K562 (cell line): ENCODE measurements at regions not wholly inside any gene's neighbourhood (a gene's known extent, or its start where the extent isn't known, plus 50 kb on each side); places are given as distances from the start of the nearest gene placed in this dataset.

Experiments used
- ATAC-seq: fragments of 200-7000 bp; cut with Tn5 transposase; 3 replicates; pipeline ENCODE4 v1.9.1; 2020; ENCODE audit warnings: moderate library complexity
- BruUV-seq: library from RNA; stranded (reverse); fragments of 400-500 nt; replicated peaks from 2 replicates; lab custom pipeline; 2021; lab: Mats Ljungman, UMichigan
- CTCF ChIA-PET: fragments of 300-600 bp; formaldehyde crosslinking; extraction: SDS; loops from one replicate; lab custom pipeline; 2021; ENCODE audit warnings: low intra/inter-chr PET ratio; lab: Yijun Ruan, JAX
- POLR2A ChIA-PET: fragments of 300-600, 350-650 bp; sonication (Branson Sonifier 250); formaldehyde crosslinking; extraction: SDS; loops from one replicate; lab custom pipeline; 2021; ENCODE audit warnings: antibody characterized with exemption, inconsistent platforms; lab: Yijun Ruan, JAX
- DNase-seq, 4 experiments: peaks; one replicate each; pipeline versions ENCODE4 v3.0.0 to v3.0.0-alpha.2; 2011 to 2018; ENCODE audit warnings: low spot score in 3 of 4, mixed read lengths in 3 of 4; ENCODE audit errors: extremely low read depth in 1 of 4
- FAIRE-seq: peaks from 2 replicates; lab custom pipeline; 2011; peaks lifted over from hg19 to GRCh38; lab: Jason Lieb, UNC
- H2AFZ ChIP-seq: 2 replicates; pipeline ENCODE4 v1.6.0; 2011; ENCODE audit warnings: low read depth, low read length, control low read depth, inconsistent platforms
- H3K27ac ChIP-seq: fragments of 200-600 bp; 3 replicates; pipeline ENCODE4 v1.8.0; 2011; ENCODE audit warnings: low read depth, mild to moderate bottlenecking, control low read depth, inconsistent platforms, low read length, moderate library complexity, mixed read lengths; ENCODE audit errors: extremely low read depth
- H3K27me3 ChIP-seq, 2 experiments: fragments of 300-600 bp in 1 of 2; 2 replicates in 1 of 2; 3 replicates in 1 of 2; pipeline versions ENCODE4 v1.6.0 to v1.8.0; 2011; ENCODE audit warnings: inconsistent platforms in 2 of 2, low read length in 2 of 2, mild to moderate bottlenecking in 1 of 2, mixed read lengths in 1 of 2, moderate library complexity in 1 of 2; ENCODE audit not compliant: control insufficient read depth in 2 of 2, insufficient read depth in 2 of 2
- H3K36me3 ChIP-seq: fragments of 300-600 bp; 3 replicates; pipeline ENCODE4 v1.8.0; 2011; ENCODE audit warnings: mild to moderate bottlenecking, low read length, inconsistent platforms; ENCODE audit not compliant: control insufficient read depth, insufficient read depth
- H3K4me1 ChIP-seq, 2 experiments: fragments of 200-600 bp in 1 of 2; replicated peaks in 1 of 2; 2 replicates in 1 of 2; 3 replicates in 1 of 2; pipeline versions ENCODE4 v1.5.1 to v1.8.0; 2011; ENCODE audit warnings: inconsistent platforms in 2 of 2, low read length in 2 of 2, mild to moderate bottlenecking in 1 of 2, mixed read lengths in 1 of 2, moderate library complexity in 1 of 2; ENCODE audit not compliant: control insufficient read depth in 2 of 2, insufficient read depth in 2 of 2
- H3K4me2 ChIP-seq: 2 replicates; pipeline ENCODE4 v1.6.1; 2011; ENCODE audit warnings: low read length, control low read depth, inconsistent platforms, mixed read lengths; ENCODE audit not compliant: insufficient read depth
- H3K4me3 ChIP-seq: fragments of 200-600 bp; sonication (generic), shearing (Covaris generic); 2 replicates; pipeline ENCODE4 v1.5.1; 2016; ENCODE audit warnings: control low read depth, inconsistent platforms
- H3K79me2 ChIP-seq: fragments of 200-600 bp; 3 replicates; pipeline ENCODE4 v1.8.0; 2011; ENCODE audit warnings: low read length, inconsistent platforms; ENCODE audit not compliant: control insufficient read depth, insufficient read depth
- H3K9ac ChIP-seq, 2 experiments: 2 replicates each; pipeline versions ENCODE4 v1.6.0 to v1.6.1; 2011; ENCODE audit warnings: low read depth in 2 of 2, low read length in 2 of 2, control low read depth in 1 of 2, inconsistent platforms in 1 of 2, mild to moderate bottlenecking in 1 of 2, mixed read lengths in 1 of 2; ENCODE audit not compliant: insufficient read depth in 1 of 2
- H3K9me1 ChIP-seq: one replicate; pipeline ENCODE4 v1.6.0; 2011; ENCODE audit warnings: inconsistent platforms, mild to moderate bottlenecking, low read length, moderate library complexity; ENCODE audit not compliant: control insufficient read depth, insufficient read depth
- H3K9me3 ChIP-seq: replicated peaks from 2 replicates; pipeline ENCODE4 v1.5.1; 2011; ENCODE audit warnings: low read depth, low read length, inconsistent platforms; ENCODE audit not compliant: control insufficient read depth, insufficient read depth
- H4K20me1 ChIP-seq: replicated peaks from 2 replicates; pipeline ENCODE4 v1.6.1; 2011; ENCODE audit warnings: low read length, inconsistent platforms, mixed read lengths; ENCODE audit not compliant: control insufficient read depth, insufficient read depth
- ARID1B ChIP-seq: fragments of 450-650 bp; IDR thresholded peaks from 2 replicates; pipeline ENCODE4 v1.6.1; 2016; ENCODE audit warnings: antibody characterized with exemption, mild to moderate bottlenecking, inconsistent platforms
- CREM ChIP-seq: IDR thresholded peaks from 2 replicates; pipeline ENCODE4 v1.6.1; 2014; ENCODE audit warnings: antibody characterized with exemption, low read depth
- ESRRA ChIP-seq: fragments of 450-650 bp; IDR thresholded peaks from 2 replicates; pipeline ENCODE4 v1.6.1; 2014; ENCODE audit warnings: low read depth, mild to moderate bottlenecking, moderate library complexity, borderline replicate concordance
- GABPB1 ChIP-seq: sonication (generic); formaldehyde crosslinking; IDR thresholded peaks from 2 replicates; pipeline ENCODE4 v1.8.0; 2022; ENCODE audit warnings: mild to moderate bottlenecking, missing genetic modification reagents
- JUND ChIP-seq, 2 experiments: IDR thresholded peaks; 2 replicates in 1 of 2; 3 replicates in 1 of 2; pipeline ENCODE4 v1.6.1; 2011; ENCODE audit warnings: borderline replicate concordance in 2 of 2, low read depth in 2 of 2, low read length in 2 of 2, improper control_type of control experiment in 1 of 2, missing biosample characterization in 1 of 2, missing genetic modification characterization in 1 of 2, missing genetic modification reagents in 1 of 2
- NFXL1 ChIP-seq: fragments of 450-650 bp; formaldehyde crosslinking; IDR thresholded peaks from 2 replicates; pipeline ENCODE4 v1.4.0; 2021; ENCODE audit warnings: mild to moderate bottlenecking
- NONO ChIP-seq, 2 experiments: fragments of 200-400 bp in 1 of 2; fragments of 450-650 bp in 1 of 2; formaldehyde crosslinking in 1 of 2; IDR thresholded peaks; 2 replicates each; pipeline ENCODE4 v1.6.1; 2017; ENCODE audit warnings: low read depth in 2 of 2, mild to moderate bottlenecking in 2 of 2, moderate library complexity in 2 of 2, low read length in 1 of 2
- RHOXF2B ChIP-seq: fragments of 250-450 bp; sonication (Bioruptor Pico); conservative IDR thresholded peaks from 2 replicates; pipeline ENCODE4 v1.5.1; 2021
- SRSF1 ChIP-seq: fragments of 200-400 bp; formaldehyde crosslinking; IDR thresholded peaks from 2 replicates; pipeline ENCODE4 v1.6.1; 2017; ENCODE audit warnings: mild to moderate bottlenecking, low read depth, low read length, moderate library complexity
- TRIM24 ChIP-seq, 2 experiments: fragments of 450-650 bp; IDR thresholded peaks; 2 replicates each; pipeline ENCODE4 v1.6.1; 2016
- WGBS: fragments of 100-300 bp; shearing (Covaris generic); methylation state at CpG from one replicate; pipeline ENCODE4 v1.1.6; 2016; ENCODE audit warnings: low coverage, mixed read lengths; ENCODE audit not compliant: insufficient coverage; ENCODE audit errors: missing lambda C conversion rate; 5-methylcytosine and 5-hydroxymethylcytosine counted together
- in situ Hi-C: fragments of 300-500 bp; cut with MboI; formaldehyde crosslinking; loops from 4 replicates; pipeline ENCODE4 v1.15.0; 2018; ENCODE audit warnings: inconsistent platforms, mixed read lengths
- intact Hi-C: fragments of 100-400 bp; cut with micrococcal nuclease; formaldehyde crosslinking; loops from 2 replicates; pipeline ENCODE4 v1.14.2; 2022
- TF ChIP-seq, protein P1 (sequence below): sonication (generic); formaldehyde crosslinking; IDR thresholded peaks from 2 replicates; pipeline ENCODE4 v1.8.0; 2022; ENCODE audit warnings: mild to moderate bottlenecking, missing genetic modification reagents, borderline replicate concordance
- TF ChIP-seq, protein P2 (sequence below): sonication (generic); IDR thresholded peaks from 2 replicates; pipeline ENCODE4 v1.6.1; 2016

DNA sequence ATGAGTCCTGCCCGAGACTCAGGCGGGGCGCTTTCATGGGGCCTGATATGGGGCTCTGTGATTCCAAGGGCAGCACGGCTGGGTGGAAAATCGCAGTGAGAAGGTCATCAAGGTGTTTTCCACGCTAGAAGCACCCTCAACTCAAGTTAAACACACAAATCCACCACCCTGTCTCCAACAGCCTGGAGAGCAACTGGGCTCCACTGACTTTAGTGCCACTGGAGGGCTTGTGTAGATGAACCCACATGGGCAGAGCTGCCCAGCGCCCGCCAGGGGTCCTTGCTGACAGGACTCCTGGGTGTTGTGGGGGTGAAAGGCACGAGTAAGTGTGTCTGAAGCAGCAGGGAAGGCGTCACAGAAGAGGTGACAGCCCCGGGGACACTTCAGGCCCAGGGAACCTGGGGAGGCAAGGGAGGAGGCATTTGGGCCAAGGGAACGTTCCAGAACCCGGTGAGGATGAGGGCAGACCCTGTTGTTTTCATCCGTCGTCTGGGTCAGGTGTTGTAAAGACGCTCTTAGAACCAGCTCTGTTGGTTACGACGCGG, 51.8 kb upstream of the CTDP1 start (continued):
- TF ChIP-seq, protein P1, sequence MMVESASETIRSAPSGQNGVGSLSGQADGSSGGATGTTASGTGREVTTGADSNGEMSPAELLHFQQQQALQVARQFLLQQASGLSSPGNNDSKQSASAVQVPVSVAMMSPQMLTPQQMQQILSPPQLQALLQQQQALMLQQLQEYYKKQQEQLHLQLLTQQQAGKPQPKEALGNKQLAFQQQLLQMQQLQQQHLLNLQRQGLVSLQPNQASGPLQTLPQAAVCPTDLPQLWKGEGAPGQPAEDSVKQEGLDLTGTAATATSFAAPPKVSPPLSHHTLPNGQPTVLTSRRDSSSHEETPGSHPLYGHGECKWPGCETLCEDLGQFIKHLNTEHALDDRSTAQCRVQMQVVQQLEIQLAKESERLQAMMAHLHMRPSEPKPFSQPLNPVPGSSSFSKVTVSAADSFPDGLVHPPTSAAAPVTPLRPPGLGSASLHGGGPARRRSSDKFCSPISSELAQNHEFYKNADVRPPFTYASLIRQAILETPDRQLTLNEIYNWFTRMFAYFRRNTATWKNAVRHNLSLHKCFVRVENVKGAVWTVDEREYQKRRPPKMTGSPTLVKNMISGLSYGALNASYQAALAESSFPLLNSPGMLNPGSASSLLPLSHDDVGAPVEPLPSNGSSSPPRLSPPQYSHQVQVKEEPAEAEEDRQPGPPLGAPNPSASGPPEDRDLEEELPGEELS, result no peak
- TF ChIP-seq SRSF1, result no peak
- no peak for TF ChIP-seq ESRRA
- no peak for TF ChIP-seq NONO (IDR thresholded peaks at IDR 0.05; ENCODE audit: low read depth in 2 of 2, low read length in 1 of 2)

DNA sequence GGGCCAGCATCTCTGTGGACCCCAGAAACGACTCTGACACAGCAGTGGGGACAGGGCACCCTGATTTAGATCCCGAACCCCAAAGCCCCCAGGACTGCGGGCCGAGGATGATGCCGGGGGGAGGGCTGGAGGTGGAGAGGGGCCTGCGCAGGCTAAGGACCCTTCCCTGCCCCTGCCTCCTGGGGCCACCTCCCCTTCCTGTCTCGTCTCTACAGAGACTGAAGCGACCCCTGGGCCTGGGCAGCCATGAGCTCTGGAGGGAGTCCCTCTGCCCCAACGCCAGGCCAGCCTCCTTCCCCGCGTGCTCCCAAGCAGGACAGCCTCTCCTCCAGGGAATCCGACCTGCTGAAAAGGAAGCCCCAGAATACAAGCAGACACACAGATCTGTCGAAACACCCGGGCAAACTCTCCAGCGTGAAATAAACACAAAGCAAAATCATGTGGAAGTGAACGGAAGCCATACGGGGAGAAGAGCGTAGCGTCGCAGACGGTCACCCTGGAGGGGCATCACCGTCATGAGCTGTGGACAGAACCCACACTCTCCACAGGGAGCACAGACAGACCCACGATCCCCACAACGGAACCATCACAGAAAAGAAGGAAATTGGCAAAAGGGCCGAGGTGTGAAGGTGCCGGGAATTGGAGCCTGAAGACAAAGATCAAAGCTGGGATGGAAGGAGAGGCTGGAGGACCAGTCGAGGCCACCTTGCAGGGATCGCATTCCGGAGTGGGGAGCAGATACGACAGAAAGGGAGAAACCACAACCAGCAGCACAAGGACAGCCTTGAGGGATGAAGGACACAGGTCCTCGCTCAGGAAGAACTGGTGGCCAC, 51.0 kb upstream of the CTDP1 start:
- H3K79me2 ChIP-seq, result no peaks in the 10 kb centered on the region
- in situ Hi-C loops (loop anchor here (5.0 kb wide), 1 partner anchor 81 kb away; no protein-coding TSS in a partner anchor), intact Hi-C loops (loop anchor here (5.0 kb wide), 1 partner anchor 91 kb away; no protein-coding TSS in a partner anchor)
- no peaks in the 10 kb centered on the region for H3K9me3 ChIP-seq
- H3K4me1 ChIP-seq, result peaks cover 6 to 25% of the 10 kb centered on the region in 2 experiments; a peak in 3 of 5 replicates
- H3K4me2 ChIP-seq, result no peak overlapping the region
- TF ChIP-seq GABPB1 (CRISPR knock-in tag), result no peak
- TF ChIP-seq ARID1B, result no peak
- no peak for TF ChIP-seq CREM
- no peak for TF ChIP-seq NFXL1 (CRISPR knock-in tag)
- TF ChIP-seq, protein P2, sequence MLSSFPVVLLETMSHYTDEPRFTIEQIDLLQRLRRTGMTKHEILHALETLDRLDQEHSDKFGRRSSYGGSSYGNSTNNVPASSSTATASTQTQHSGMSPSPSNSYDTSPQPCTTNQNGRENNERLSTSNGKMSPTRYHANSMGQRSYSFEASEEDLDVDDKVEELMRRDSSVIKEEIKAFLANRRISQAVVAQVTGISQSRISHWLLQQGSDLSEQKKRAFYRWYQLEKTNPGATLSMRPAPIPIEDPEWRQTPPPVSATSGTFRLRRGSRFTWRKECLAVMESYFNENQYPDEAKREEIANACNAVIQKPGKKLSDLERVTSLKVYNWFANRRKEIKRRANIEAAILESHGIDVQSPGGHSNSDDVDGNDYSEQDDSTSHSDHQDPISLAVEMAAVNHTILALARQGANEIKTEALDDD, result no peak
- no peak for TF ChIP-seq TRIM24 (IDR thresholded peaks at IDR 0.05)
- no peak for TF ChIP-seq RHOXF2B
- no peak for TF ChIP-seq JUND (IDR thresholded peaks at IDR 0.05; ENCODE audit: borderline replicate concordance, low read depth, low read length)
- no peak for TF ChIP-seq JUND (tag; IDR thresholded peaks at IDR 0.05; ENCODE audit: borderline replicate concordance, low read depth, low read length)
- FAIRE-seq (no peak), ATAC-seq (no peak), DNase-seq (no peak)
- 20% methylated on average over 26 of the region's 31 CpGs for WGBS
- no peak overlapping the region for H3K4me3 ChIP-seq
- no peak overlapping the region for H3K9ac ChIP-seq
- H3K9me1 ChIP-seq, result no peaks in the 10 kb centered on the region
- no TSS peak for BruUV-seq
- POLR2A ChIA-PET, result no interaction called here
- CTCF ChIA-PET, result no interaction called here
- no peak overlapping the region for H2AFZ ChIP-seq
- no peak overlapping the region for H3K27ac ChIP-seq
- no peaks in the 10 kb centered on the region for H3K36me3 ChIP-seq
- peaks cover 22 to 52% of the 10 kb centered on the region in 2 experiments; a peak in 4 of 5 replicates for H3K27me3 ChIP-seq
- no peaks in the 10 kb centered on the region for H4K20me1 ChIP-seq
